ENCODE measurements at regions not wholly inside any gene's neighbourhood (a gene's known extent, or its start where the extent isn't known, plus 50 kb on each side); places are given as distances from the start of the nearest gene placed in this dataset.

DNA sequence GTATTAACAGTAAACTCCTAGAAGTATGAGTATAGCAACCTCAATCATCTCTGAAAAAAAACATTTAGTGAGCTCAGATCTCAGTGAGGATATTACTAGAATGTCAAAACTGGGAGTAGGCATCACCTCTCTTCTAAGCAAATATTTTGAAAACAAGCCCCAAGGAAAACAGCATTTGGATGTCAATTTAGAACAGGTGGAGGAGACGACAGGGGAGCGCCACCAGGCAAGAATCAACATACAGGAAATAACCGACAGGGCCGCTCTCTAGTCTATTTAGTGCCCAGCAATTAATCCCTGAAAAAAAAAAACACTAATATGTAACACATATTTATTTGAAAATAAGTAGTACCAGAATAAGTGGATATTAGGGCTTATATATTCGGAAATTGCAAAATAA lies 940.3 kb upstream of the ADGRL3 start:
- Histone ChIP-seq H3K9me3 (ENCODE audit: control insufficient read depth in 1 of 2, low read length in 2 of 2) (peaks cover 5 to 7% of the 10 kb centered on the region in 2 donors), H3K9ac (ENCODE audit: low read depth in 1 of 2, low read length in 2 of 2) (no peak overlapping the region), H3K4me3 (ENCODE audit: low read depth in 1 of 2, low read length in 2 of 2) (no peak overlapping the region), H3K27ac (ENCODE audit: low read depth, low read length) (no peak overlapping the region), H3K27me3 (ENCODE audit: control insufficient read depth in 1 of 2, insufficient read depth in 2 of 2, low read length in 2 of 2) (no peaks in the 10 kb centered on the region), H3K4me1 (ENCODE audit: control insufficient read depth in 1 of 2, insufficient read depth in 2 of 2, low read length in 2 of 2) (no peaks in the 10 kb centered on the region), H3K36me3 (ENCODE audit: control insufficient read depth in 1 of 2, insufficient read depth in 2 of 2, low read length in 2 of 2) (no peaks in the 10 kb centered on the region)

DNA sequence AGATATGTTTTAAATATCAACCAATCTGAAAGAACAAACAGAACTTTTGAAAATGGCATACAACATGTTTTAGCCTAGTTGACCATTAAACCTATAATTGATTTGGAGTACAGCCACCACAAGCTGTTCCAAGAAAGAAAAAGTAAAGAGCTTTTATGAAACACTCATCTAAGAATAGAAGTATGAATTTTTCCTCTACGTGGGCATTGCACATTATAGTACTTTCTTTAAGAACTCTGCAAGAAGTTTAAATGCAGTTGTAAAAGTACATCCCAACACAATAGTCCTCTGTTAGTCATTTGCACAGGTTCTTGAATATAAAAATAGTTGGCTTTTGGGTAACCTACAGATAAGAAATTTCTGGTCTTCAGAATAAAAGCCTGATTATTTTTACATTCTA lies 933.6 kb upstream of the ADGRL3 start:
- no peaks in the 10 kb centered on the region for H3K27me3 ChIP-seq (ENCODE audit: control insufficient read depth in 1 of 2, insufficient read depth in 2 of 2, low read length in 2 of 2)
- no peak overlapping the region for H3K9ac ChIP-seq (ENCODE audit: low read depth in 1 of 2, low read length in 2 of 2)
- no peak overlapping the region for H3K4me3 ChIP-seq (ENCODE audit: low read depth in 1 of 2, low read length in 2 of 2)
- H3K36me3 ChIP-seq (ENCODE audit: control insufficient read depth in 1 of 2, insufficient read depth in 2 of 2, low read length in 2 of 2): no peaks in the 10 kb centered on the region
- H3K4me1 ChIP-seq (ENCODE audit: control insufficient read depth in 1 of 2, insufficient read depth in 2 of 2, low read length in 2 of 2): no peaks in the 10 kb centered on the region
- H3K9me3 ChIP-seq (ENCODE audit: control insufficient read depth in 1 of 2, low read length in 2 of 2): peaks cover 0 to 14% of the 10 kb centered on the region in 2 donors
- no peak overlapping the region for H3K27ac ChIP-seq (ENCODE audit: low read depth, low read length)

DNA sequence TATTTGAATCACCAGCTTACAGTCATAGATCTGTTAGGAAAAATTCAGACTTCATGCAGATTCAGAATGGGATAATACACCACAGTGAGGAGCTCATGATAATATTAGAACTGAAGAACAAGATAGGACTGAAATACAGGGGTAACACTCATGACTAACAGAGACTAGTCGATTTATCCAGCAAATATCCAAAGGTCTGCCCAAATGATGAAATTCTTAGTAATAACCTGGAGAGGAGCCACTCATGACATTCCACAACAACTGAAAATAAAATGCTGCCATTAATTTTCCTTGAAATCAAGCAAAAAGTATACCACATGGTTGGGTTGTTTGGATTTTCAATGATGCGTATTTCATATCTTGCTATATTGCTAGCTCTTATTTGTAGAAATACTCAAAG lies 903.7 kb upstream of the ADGRL3 start:
- no peaks in the 10 kb centered on the region for H3K27me3 ChIP-seq (ENCODE audit: control insufficient read depth in 1 of 2, insufficient read depth in 2 of 2, low read length in 2 of 2)
- peaks cover 4% of the 10 kb centered on the region in 2 donors for H3K9me3 ChIP-seq (ENCODE audit: control insufficient read depth in 1 of 2, low read length in 2 of 2)
- no peak overlapping the region for H3K4me3 ChIP-seq (ENCODE audit: low read depth in 1 of 2, low read length in 2 of 2)
- no peak overlapping the region for H3K27ac ChIP-seq (ENCODE audit: low read depth, low read length)
- no peaks in the 10 kb centered on the region for H3K4me1 ChIP-seq (ENCODE audit: control insufficient read depth in 1 of 2, insufficient read depth in 2 of 2, low read length in 2 of 2)
- no peaks in the 10 kb centered on the region for H3K36me3 ChIP-seq (ENCODE audit: control insufficient read depth in 1 of 2, insufficient read depth in 2 of 2, low read length in 2 of 2)
- no peak overlapping the region for H3K9ac ChIP-seq (ENCODE audit: low read depth in 1 of 2, low read length in 2 of 2)

DNA sequence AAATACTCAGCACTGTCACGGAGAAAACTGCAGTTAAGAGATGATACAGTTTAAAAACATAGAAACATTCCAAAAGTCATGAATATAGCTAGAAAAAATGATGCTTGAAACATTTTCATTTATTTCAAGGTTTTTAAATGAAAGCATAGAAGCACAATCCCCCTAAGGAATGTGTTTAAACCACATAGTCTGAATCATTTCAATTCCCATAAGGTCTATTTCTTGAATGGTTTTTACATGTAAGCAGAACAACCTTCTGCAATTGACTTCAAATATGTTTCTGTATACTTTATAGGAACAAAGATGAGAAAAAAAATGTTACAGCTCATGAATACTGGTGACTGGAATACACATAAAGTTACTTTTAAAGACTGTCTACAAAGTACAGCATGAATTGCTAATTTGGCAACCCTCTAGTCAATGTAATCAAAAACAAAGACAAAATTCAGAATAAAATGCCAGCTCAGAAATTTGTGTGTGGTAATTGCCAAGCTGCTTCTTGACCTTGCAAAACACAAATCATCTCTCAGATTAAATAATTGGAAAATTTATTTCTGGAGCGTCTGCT lies 886.4 kb upstream of the ADGRL3 start:
- Histone ChIP-seq H3K27me3 (ENCODE audit: control insufficient read depth in 1 of 2, insufficient read depth in 2 of 2, low read length in 2 of 2) (no peaks in the 10 kb centered on the region), H3K4me1 (ENCODE audit: control insufficient read depth in 1 of 2, insufficient read depth in 2 of 2, low read length in 2 of 2) (no peaks in the 10 kb centered on the region), H3K9ac (ENCODE audit: low read depth in 1 of 2, low read length in 2 of 2) (no peak overlapping the region), H3K36me3 (ENCODE audit: control insufficient read depth in 1 of 2, insufficient read depth in 2 of 2, low read length in 2 of 2) (no peaks in the 10 kb centered on the region), H3K4me3 (ENCODE audit: low read depth in 1 of 2, low read length in 2 of 2) (no peak overlapping the region), H3K27ac (ENCODE audit: low read depth, low read length) (no peak overlapping the region), H3K9me3 (ENCODE audit: control insufficient read depth in 1 of 2, low read length in 2 of 2) (peaks cover 0 to 8% of the 10 kb centered on the region in 2 donors)

DNA sequence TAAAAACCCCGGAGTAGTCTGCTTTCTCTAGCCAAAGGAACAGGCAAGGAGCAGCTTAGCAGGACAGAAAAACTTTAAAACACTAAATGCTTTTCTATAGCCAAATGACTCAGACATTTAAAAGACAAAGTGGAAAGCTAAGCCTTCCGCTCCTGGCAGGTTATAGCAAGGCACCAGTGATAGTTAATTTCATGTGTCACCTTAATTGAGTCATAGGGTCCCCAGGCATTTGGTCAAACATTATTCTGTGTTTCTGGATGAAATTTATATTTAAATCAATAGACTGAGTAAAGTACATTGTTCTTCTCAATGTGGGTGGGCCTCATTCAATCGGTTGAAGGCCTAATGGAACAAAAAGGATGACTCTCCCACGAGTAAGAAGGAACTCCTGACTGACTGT lies 885.7 kb upstream of the ADGRL3 start:
- Histone ChIP-seq H3K4me1 (ENCODE audit: control insufficient read depth in 1 of 2, insufficient read depth in 2 of 2, low read length in 2 of 2) (no peaks in the 10 kb centered on the region), H3K9me3 (ENCODE audit: control insufficient read depth in 1 of 2, low read length in 2 of 2) (peaks cover 0 to 8% of the 10 kb centered on the region in 2 donors), H3K4me3 (ENCODE audit: low read depth in 1 of 2, low read length in 2 of 2) (no peak overlapping the region), H3K36me3 (ENCODE audit: control insufficient read depth in 1 of 2, insufficient read depth in 2 of 2, low read length in 2 of 2) (no peaks in the 10 kb centered on the region), H3K27ac (ENCODE audit: low read depth, low read length) (no peak overlapping the region), H3K9ac (ENCODE audit: low read depth in 1 of 2, low read length in 2 of 2) (no peak overlapping the region), H3K27me3 (ENCODE audit: control insufficient read depth in 1 of 2, insufficient read depth in 2 of 2, low read length in 2 of 2) (no peaks in the 10 kb centered on the region)

DNA sequence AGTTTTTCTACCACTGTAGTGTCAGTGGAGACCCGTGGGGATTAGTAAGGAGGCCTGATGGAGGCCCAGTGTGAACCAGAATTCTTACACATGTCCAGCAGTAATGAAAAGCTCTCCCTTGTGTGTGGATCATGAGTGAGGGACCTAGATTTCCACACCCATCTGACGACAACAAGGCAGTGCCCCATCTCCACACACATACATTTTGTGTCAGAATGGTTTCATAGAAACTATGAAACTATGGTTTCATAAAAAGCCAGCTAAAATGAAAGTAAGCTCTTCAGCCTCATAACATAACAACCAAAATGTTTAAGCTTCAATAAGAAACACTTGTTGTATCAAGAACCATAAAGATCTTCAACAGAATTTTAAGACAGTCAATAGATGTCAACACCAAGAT lies 884.5 kb upstream of the ADGRL3 start:
- Histone ChIP-seq H3K4me1 (ENCODE audit: control insufficient read depth in 1 of 2, insufficient read depth in 2 of 2, low read length in 2 of 2) (no peaks in the 10 kb centered on the region), H3K36me3 (ENCODE audit: control insufficient read depth in 1 of 2, insufficient read depth in 2 of 2, low read length in 2 of 2) (no peaks in the 10 kb centered on the region), H3K9ac (ENCODE audit: low read depth in 1 of 2, low read length in 2 of 2) (no peak overlapping the region), H3K27ac (ENCODE audit: low read depth, low read length) (no peak overlapping the region), H3K27me3 (ENCODE audit: control insufficient read depth in 1 of 2, insufficient read depth in 2 of 2, low read length in 2 of 2) (no peaks in the 10 kb centered on the region), H3K4me3 (ENCODE audit: low read depth in 1 of 2, low read length in 2 of 2) (no peak overlapping the region), H3K9me3 (ENCODE audit: control insufficient read depth in 1 of 2, low read length in 2 of 2) (peaks cover 0 to 8% of the 10 kb centered on the region in 2 donors)

DNA sequence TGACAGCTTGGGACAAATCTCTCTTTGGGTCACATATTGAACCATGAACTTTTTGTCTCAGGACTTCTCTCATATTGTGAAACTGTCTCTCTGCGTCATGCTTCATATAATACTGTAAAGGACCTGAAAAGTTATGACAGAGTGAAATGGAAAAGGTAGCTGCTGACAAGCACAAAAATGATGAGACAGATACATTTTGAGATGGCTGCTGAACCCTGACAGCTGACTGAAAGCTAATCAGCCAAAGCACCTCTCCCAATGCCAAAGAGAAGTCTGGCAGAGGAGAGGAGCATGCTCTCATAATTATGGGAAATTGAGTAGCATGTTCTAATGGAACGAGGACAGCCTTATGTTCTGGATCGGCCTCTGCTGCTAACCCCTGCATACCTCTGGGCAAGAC lies 873.4 kb upstream of the ADGRL3 start:
- Histone ChIP-seq H3K27me3 (ENCODE audit: control insufficient read depth in 1 of 2, insufficient read depth in 2 of 2, low read length in 2 of 2) (no peaks in the 10 kb centered on the region), H3K9me3 (ENCODE audit: control insufficient read depth in 1 of 2, low read length in 2 of 2) (no peaks in the 10 kb centered on the region), H3K4me1 (ENCODE audit: control insufficient read depth in 1 of 2, insufficient read depth in 2 of 2, low read length in 2 of 2) (no peaks in the 10 kb centered on the region), H3K9ac (ENCODE audit: low read depth in 1 of 2, low read length in 2 of 2) (no peak overlapping the region), H3K4me3 (ENCODE audit: low read depth in 1 of 2, low read length in 2 of 2) (no peak overlapping the region), H3K27ac (ENCODE audit: low read depth, low read length) (no peak overlapping the region), H3K36me3 (ENCODE audit: control insufficient read depth in 1 of 2, insufficient read depth in 2 of 2, low read length in 2 of 2) (no peaks in the 10 kb centered on the region)

DNA sequence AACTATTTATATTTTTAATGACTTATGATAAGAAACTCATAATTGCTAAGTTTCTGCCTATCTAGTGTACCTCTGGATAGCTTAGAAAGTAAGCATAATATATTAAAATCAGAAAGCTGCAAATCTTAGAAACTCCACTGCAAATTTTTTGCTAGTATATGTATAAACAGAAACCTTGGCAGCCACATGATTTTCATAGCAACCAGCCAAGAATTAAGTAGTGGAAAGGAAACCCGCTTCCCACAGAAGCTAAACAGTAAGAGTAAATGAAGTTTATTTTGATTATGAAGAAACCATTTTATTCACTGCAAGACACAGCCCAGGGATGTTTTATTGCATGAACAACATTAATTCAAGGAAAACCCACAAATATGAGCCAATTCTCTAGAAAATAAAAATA lies 872.5 kb upstream of the ADGRL3 start:
- Histone ChIP-seq H3K4me3 (ENCODE audit: low read depth in 1 of 2, low read length in 2 of 2) (no peak overlapping the region), H3K4me1 (ENCODE audit: control insufficient read depth in 1 of 2, insufficient read depth in 2 of 2, low read length in 2 of 2) (no peaks in the 10 kb centered on the region), H3K27ac (ENCODE audit: low read depth, low read length) (no peak overlapping the region), H3K36me3 (ENCODE audit: control insufficient read depth in 1 of 2, insufficient read depth in 2 of 2, low read length in 2 of 2) (no peaks in the 10 kb centered on the region), H3K9me3 (ENCODE audit: control insufficient read depth in 1 of 2, low read length in 2 of 2) (no peaks in the 10 kb centered on the region), H3K9ac (ENCODE audit: low read depth in 1 of 2, low read length in 2 of 2) (no peak overlapping the region), H3K27me3 (ENCODE audit: control insufficient read depth in 1 of 2, insufficient read depth in 2 of 2, low read length in 2 of 2) (no peaks in the 10 kb centered on the region)

DNA sequence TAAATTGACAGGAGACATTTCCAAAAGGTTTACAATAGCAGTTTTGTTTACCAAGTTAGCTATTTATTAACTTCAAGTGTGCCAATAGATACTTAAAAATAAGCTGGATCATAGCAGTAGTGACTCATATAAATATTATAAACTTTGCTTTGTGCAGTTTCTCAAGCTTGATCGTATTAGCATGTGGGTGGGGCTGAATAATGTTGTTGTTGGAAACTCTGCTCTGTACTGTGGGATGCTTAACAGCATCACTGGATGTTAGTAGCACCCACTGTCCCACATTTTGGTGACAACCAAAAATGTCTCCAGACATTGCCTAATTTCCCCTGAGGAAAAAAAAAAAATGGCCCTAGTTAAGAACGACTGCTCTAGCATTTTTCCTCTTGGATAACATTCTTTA lies 855.2 kb upstream of the ADGRL3 start:
- Histone ChIP-seq H3K36me3 (ENCODE audit: control insufficient read depth in 1 of 2, insufficient read depth in 2 of 2, low read length in 2 of 2) (no peaks in the 10 kb centered on the region), H3K4me3 (ENCODE audit: low read depth in 1 of 2, low read length in 2 of 2) (no peak overlapping the region), H3K4me1 (ENCODE audit: control insufficient read depth in 1 of 2, insufficient read depth in 2 of 2, low read length in 2 of 2) (no peaks in the 10 kb centered on the region), H3K27ac (ENCODE audit: low read depth, low read length) (no peak overlapping the region), H3K9me3 (ENCODE audit: control insufficient read depth in 1 of 2, low read length in 2 of 2) (peaks cover 0 to 2% of the 10 kb centered on the region in 2 donors), H3K9ac (ENCODE audit: low read depth in 1 of 2, low read length in 2 of 2) (no peak overlapping the region), H3K27me3 (ENCODE audit: control insufficient read depth in 1 of 2, insufficient read depth in 2 of 2, low read length in 2 of 2) (no peaks in the 10 kb centered on the region)

DNA sequence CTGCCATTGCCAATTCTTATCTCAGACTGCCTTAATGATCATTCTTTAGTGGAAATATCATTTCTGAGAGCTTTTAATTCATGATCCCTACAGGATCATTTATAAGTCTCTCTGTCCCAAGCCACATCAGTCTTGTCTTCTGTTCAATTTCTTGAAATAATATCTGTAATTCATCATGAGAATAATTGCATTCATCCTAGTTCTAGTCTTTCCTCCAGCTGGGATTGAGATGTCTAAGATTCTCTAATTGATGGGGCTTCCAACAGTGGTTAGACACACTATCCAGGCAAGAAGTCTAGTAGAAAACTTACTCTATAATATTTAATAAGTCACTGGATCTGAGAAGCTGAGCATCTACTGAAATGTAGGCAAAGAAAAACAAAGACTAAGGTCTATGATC lies 854.7 kb upstream of the ADGRL3 start:
- H3K27ac ChIP-seq (ENCODE audit: low read depth, low read length): no peak overlapping the region
- H3K4me1 ChIP-seq (ENCODE audit: control insufficient read depth in 1 of 2, insufficient read depth in 2 of 2, low read length in 2 of 2): no peaks in the 10 kb centered on the region
- H3K36me3 ChIP-seq (ENCODE audit: control insufficient read depth in 1 of 2, insufficient read depth in 2 of 2, low read length in 2 of 2): no peaks in the 10 kb centered on the region
- H3K4me3 ChIP-seq (ENCODE audit: low read depth in 1 of 2, low read length in 2 of 2): no peak overlapping the region
- peaks cover 0 to 2% of the 10 kb centered on the region in 2 donors for H3K9me3 ChIP-seq (ENCODE audit: control insufficient read depth in 1 of 2, low read length in 2 of 2)
- no peaks in the 10 kb centered on the region for H3K27me3 ChIP-seq (ENCODE audit: control insufficient read depth in 1 of 2, insufficient read depth in 2 of 2, low read length in 2 of 2)
- no peak overlapping the region for H3K9ac ChIP-seq (ENCODE audit: low read depth in 1 of 2, low read length in 2 of 2)

All from duodenal mucosa (tissue), 2 donors.